Body of pancreas (tissue), 4 donors: ENCODE measurements at regions not wholly inside any gene's neighbourhood (a gene's known extent, or its start where the extent isn't known, plus 50 kb on each side); places are given as distances from the start of the nearest gene placed in this dataset.
A peak's percentile ranks its signal among the peaks of the same experiment; 100 is the strongest.
"Not testable (repeated sequence)": the region's sequence is repeated elsewhere in the genome, so short reads cannot be mapped to it uniquely, and the experiment has no call there.

Experiments
- ATAC-seq: fragments of 150-250 bp; one replicate; pipeline ENCODE4 v1.9.1; 2016
- DNase-seq, 4 donors: peaks; one replicate each; pipeline ENCODE4 v3.0.0-alpha.2; 2019
- H3K27ac ChIP-seq, 4 donors: fragments of 200-600 bp; sonication (generic); 1 replicate in 3 of 4; 2 replicates in 1 of 4; pipeline versions ENCODE4 v1.5.1 to v1.6.1; 2016 to 2019; ENCODE audit warnings: mild to moderate bottlenecking in 1 of 4, mixed read lengths in 1 of 4, moderate library complexity in 1 of 4
- H3K27me3 ChIP-seq, 2 donors: fragments of 200-600 bp; sonication (generic); one replicate each; pipeline ENCODE4 v1.6.0; 2016; ENCODE audit warnings: mild to moderate bottlenecking in 1 of 2
- H3K36me3 ChIP-seq, 2 donors: fragments of 200-600 bp; sonication (generic); replicated peaks in 1 of 2; 2 replicates each; pipeline ENCODE4 v1.5.1; 2016; ENCODE audit warnings: low read depth in 2 of 2; ENCODE audit not compliant: insufficient read depth in 1 of 2
- H3K4me1 ChIP-seq: fragments of 200-600 bp; sonication (generic); one replicate; pipeline ENCODE4 v1.6.0; 2016
- H3K4me3 ChIP-seq, 2 donors: fragments of 200-600 bp; sonication (generic); 1 replicate in 1 of 2; 2 replicates in 1 of 2; pipeline ENCODE4 v1.5.1; 2016 to 2019
- H3K9me3 ChIP-seq, 3 donors: fragments of 200-600 bp; sonication (generic); 1 replicate in 2 of 3; 2 replicates in 1 of 3; pipeline ENCODE4 v1.5.1; 2016
- CTCF ChIP-seq, 7 experiments: fragments of 450-650 bp in 4 of 7; fragments of 200-600 bp in 3 of 7; sonication (generic) in 3 of 7; IDR thresholded peaks; one replicate each; pipeline ENCODE4 v1.5.1; 2016 to 2019; ENCODE audit warnings: antibody characterized with exemption in 7 of 7
- POLR2A ChIP-seq, 3 donors: fragments of 450-650 bp; IDR thresholded peaks; one replicate each; pipeline ENCODE4 v1.6.1; 2016; ENCODE audit warnings: antibody characterized with exemption in 3 of 3, mild to moderate bottlenecking in 2 of 3
- WGBS, 2 donors: methylation state at CpG; one replicate each; pipeline ENCODE4 v1.1.5; 2017; 5-methylcytosine and 5-hydroxymethylcytosine counted together
- intact Hi-C: fragments of 100-400 bp; cut with DNase I; formaldehyde crosslinking; loops from one replicate; pipeline ENCODE4 v1.15.1; 2023

- H3K27me3 ChIP-seq: no peaks in the 10 kb centered on the region
- H3K4me3 ChIP-seq: no peak overlapping the region
- TF ChIP-seq CTCF (IDR thresholded peaks at IDR 0.05) (no peak), POLR2A (IDR thresholded peaks at IDR 0.05) (no peak)
- intact Hi-C loops: no loop called here
- H3K27ac ChIP-seq: no peak overlapping the region
- no peak for DNase-seq
- 84 to 92% methylated on average over 2 to 5 of the region's 5 CpGs for WGBS, 2 donors
- ATAC-seq: no peak
- no peaks in the 10 kb centered on the region for H3K9me3 ChIP-seq
- no peaks in the 10 kb centered on the region for H3K4me1 ChIP-seq
- H3K36me3 ChIP-seq: no peaks in the 10 kb centered on the region
Measured at GRCh38 chrX:40388441-40388840, 192.3 kb upstream of the ATP6AP2 start.

GRCh38 chrX:40387869-40388268 lies 192.9 kb upstream of the ATP6AP2 start:
- H3K4me3 ChIP-seq, intact Hi-C loops, ATAC-seq, H3K9me3 ChIP-seq, H3K4me1 ChIP-seq, H3K27me3 ChIP-seq, H3K36me3 ChIP-seq, H3K27ac ChIP-seq: not testable (repeated sequence)
- WGBS, 2 donors: 0 to 20% methylated on average over 2 to 4 of the region's 9 CpGs
- DNase-seq: peak in 1 of 4 donors; percentile 2

DNA sequence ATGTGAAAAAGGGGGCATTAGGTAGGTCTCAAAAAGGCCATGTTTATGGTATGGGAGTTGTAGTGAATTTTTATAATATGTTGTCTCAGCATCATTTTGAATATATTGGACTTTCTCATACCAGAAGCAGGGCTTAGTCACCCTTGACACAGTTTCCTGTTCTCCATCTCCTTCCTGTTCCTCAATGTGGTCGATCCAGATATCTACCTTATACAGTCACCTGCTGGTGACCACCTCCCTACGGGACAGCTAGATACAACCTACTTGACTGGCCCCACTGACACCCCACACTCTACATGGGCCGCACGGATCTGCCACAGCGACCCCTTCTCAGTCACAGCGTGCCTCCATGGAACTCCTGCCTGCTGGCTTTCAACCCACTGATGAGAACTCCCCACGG lies 193.5 kb upstream of the ATP6AP2 start:
- intact Hi-C loops, H3K4me3 ChIP-seq, H3K4me1 ChIP-seq, H3K36me3 ChIP-seq, H3K27ac ChIP-seq, ATAC-seq, H3K9me3 ChIP-seq, H3K27me3 ChIP-seq, DNase-seq: not testable (repeated sequence)
- WGBS, 2 donors: 62 to 92% methylated on average over 4 to 6 of the region's 7 CpGs

DNA sequence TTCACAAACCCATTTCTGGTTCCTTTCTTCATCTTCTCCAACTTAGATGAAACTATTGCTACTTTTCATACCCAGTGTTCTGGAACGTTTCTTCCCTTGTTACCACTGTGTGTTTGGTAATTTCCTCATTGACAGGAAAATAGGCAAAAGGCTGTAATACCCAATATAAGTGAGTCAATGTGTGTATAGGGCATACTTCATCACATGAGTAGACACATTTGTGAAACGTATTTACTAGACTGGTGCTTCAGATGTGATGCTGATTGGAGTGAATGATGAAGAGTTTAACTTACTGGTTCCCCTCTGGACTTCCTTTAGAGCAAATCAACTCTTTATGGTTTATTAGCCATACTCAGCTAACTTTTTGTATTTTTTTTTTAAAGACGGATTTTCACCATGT lies 195.1 kb upstream of the ATP6AP2 start:
- no peak for DNase-seq
- no peak overlapping the region for H3K4me3 ChIP-seq
- 59 to 72% methylated on average over 3 of the region's 3 CpGs for WGBS, 2 donors
- H3K9me3 ChIP-seq: no peaks in the 10 kb centered on the region
- H3K27me3 ChIP-seq: no peaks in the 10 kb centered on the region
- intact Hi-C loops: no loop called here
- H3K36me3 ChIP-seq: no peaks in the 10 kb centered on the region
- no peaks in the 10 kb centered on the region for H3K4me1 ChIP-seq
- no peak for ATAC-seq
- no peak overlapping the region for H3K27ac ChIP-seq
- no peak for TF ChIP-seq CTCF (IDR thresholded peaks at IDR 0.05)
- TF ChIP-seq POLR2A (IDR thresholded peaks at IDR 0.05): no peak

DNA sequence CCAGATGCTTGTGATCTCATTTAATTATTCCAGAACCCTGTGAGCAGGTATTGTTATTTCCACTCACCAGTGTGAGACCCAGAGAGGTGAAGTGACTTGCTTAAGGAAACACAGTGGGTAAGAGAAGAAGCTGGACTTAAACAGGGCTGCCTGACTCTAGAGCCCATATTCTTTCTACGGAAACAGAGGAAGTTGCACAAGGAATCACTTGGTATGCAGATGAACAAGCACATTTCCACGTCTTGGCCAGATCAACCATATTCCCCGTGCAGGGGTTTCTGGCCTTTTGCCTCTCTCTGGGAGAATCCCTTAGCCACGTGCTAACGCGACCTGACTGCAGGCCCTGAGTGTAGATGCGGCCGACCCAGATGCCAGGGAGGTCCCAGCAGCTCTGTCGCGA lies 195.5 kb upstream of the ATP6AP2 start:
- WGBS, 2 donors: 76 to 83% methylated on average over 3 to 9 of the region's 10 CpGs
- intact Hi-C loops: no loop called here
- Histone ChIP-seq H3K27me3 (no peaks in the 10 kb centered on the region), H3K4me1 (no peaks in the 10 kb centered on the region), H3K27ac (no peak overlapping the region), H3K9me3 (no peaks in the 10 kb centered on the region), H3K36me3 (no peaks in the 10 kb centered on the region), H3K4me3 (no peak overlapping the region)
- DNase-seq: no peak
- ATAC-seq: no peak
- TF ChIP-seq POLR2A (IDR thresholded peaks at IDR 0.05): no peak

DNA sequence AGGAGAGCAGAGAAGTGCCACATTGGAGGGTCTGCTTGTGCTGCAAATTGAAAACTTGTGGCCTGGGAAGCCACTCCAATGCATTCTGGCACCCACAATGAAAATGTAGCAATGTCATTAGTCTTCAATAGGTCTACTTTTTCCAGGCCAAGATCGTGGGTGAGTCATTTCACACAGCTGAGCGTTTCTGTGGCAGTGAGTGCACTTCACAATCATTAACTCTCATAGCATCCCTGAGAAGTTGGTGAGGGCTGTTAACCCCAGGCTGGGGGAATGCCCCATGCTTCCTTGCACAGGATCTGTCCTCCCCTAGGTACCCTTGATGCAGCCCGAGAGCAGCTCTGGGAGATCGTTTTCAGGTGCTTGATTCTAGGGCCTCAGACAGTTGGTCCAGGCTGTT lies 196.8 kb upstream of the ATP6AP2 start:
- TF ChIP-seq POLR2A (IDR thresholded peaks at IDR 0.05) (no peak), CTCF (IDR thresholded peaks at IDR 0.05) (no peak)
- intact Hi-C loops: no loop called here
- Histone ChIP-seq H3K4me3 (no peak overlapping the region), H3K4me1 (no peaks in the 10 kb centered on the region), H3K9me3 (no peaks in the 10 kb centered on the region), H3K27ac (no peak overlapping the region), H3K36me3 (no peaks in the 10 kb centered on the region), H3K27me3 (no peaks in the 10 kb centered on the region)
- DNase-seq (no peak), ATAC-seq (no peak)
- WGBS, 2 donors: 60 to 67% methylated on average over 3 to 4 of the region's 4 CpGs
